Activated CD4-positive, alpha-beta T cell treated with anti-CD3 and anti-CD28 coated beads for 4 hours (primary cell): ENCODE measurements at regions not wholly inside any gene's neighbourhood (a gene's known extent, or its start where the extent isn't known, plus 50 kb on each side); places are given as distances from the start of the nearest gene placed in this dataset.
"Not testable (repeated sequence)": the region's sequence is repeated elsewhere in the genome, so short reads cannot be mapped to it uniquely, and the experiment has no call there.

ENCODE experiments used
- DNase-seq, 2 donors: peaks; one replicate each; pipeline ENCODE4 v3.0.0-alpha.2; 2020

DNA sequence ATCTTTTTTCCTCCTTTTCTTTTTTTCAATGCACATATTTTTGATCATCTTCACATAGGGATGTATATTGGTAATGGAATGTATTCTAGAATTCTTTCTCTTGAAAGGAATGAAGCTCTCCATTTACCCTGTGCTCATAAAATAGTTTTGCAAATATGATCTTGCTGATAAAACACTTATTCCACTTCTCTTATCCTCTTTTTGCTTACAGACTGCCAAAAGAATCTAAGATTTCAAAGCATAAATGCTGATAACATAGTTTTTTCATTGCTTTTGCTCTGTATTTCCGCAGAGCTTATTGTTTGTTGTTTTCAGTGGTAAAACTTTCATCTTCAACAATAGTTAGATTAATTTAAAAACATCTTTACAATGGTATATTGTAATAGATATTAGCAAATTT lies 350.5 kb downstream of the PAX1 start:
- DNase-seq = no peak

DNA sequence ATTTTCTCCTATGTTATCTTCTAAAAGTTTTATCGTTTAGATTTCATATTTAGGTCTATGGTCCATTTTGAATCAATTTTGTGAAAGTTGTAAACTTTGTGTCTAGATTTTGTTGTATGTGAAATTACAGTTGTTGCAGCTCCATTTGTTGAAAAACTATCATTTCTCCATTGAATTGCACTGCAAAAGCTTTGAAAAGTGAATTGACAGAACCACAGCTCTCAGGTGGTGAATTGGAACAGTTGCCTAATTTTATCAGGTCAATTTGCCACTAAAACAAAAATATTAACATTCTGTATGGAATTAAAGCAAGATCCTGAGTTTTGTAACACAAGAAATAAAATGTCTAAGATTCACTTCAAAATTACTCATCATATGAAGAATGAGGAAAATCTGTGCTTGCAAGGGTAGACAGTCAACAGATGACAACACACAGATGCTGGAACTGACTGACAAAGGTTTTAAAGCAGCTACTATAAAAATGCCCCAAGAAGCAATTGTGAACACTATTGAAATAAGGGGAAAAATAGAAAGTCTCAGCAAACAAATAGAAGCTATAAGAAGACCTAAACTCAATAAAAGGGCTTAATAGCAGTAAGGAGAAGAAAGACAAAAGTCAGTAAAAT lies 346.7 kb downstream of the PAX1 start:
- DNase-seq = no peak

DNA sequence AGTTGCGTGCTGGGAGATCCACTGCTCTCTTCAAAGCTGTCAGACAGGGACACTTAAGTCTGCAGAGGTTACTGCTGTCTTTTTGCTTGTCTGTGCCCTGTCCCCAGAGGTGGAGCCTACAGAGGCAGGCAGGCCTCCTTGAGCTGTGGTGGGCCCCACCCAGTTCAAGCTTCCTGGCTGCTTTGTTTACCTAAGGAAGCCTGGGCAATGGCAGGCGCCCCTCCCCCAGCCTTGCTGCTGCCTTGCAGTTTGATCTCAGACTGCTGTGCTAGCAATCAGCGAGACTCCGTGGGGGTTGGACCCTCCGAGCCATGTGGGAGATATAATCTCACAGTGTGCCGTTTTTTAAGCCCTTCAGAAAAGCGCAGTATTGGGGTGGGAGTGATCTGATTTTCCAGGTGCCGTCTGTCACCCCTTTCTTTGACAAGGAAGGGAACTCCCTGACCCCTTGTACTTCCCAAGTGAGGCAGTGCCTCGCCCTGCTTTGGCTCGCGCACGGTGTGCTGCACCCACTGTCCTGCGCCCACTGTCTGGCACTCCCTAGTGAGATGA lies 340.6 kb downstream of the PAX1 start:
- not testable (repeated sequence) for DNase-seq

DNA sequence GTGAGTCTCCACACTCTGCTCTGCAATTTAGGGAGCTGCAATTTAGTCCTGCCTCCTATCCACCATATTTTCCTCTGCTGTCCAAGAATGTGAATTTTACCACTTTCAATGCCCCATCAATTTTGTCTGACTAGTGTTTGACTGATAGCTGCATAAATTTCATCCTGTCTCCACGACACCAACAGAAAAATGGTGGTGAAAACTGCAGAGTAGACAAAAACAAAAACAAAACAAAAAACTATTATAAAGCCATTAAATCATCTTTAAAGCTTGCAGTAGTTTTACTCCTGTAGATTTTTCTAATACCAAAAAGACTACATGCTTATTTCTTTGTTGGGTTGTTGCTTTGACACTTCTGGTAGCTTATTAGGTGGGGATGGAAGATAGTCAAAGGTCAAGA lies 322.0 kb downstream of the PAX1 start:
- DNase-seq = no peak

DNA sequence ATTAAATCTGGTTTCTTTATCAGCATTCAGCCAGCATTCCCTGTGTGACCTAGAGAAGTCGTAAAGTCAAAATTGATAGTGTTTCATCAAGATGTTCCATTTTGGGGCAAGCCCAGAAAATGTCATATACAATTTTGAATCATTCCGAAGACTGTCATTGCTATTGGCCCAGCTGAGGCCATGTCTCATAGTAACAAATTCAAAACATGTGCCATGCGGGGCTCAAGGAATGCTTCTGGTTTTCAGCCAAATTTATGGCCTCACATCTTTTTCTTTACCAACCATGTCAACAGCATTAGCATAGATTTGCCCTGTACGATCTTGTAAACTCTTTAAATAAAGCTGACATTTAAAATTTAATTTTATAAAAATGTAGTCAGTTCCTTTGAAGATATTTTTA lies 314.7 kb downstream of the PAX1 start:
- DNase-seq = no peak

DNA sequence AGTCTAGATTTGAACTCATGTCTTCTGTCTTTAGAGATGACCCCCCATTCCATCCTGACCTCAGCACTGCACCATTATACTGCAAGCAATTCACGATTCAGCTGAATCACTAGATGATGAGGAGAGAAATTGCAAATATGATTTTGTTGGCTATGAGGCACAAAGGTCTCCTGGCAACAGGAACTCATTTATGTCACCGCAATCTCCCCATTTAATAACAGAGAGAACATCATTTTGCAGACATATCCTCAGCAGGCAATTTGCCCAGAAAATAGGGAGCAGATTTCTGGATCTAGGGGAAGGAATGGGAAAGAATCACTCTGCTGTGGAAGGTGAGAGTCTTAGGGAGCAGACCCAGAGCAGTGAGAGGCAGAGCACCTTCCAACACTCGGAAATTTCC lies 303.0 kb downstream of the PAX1 start:
- DNase-seq = no peak

DNA sequence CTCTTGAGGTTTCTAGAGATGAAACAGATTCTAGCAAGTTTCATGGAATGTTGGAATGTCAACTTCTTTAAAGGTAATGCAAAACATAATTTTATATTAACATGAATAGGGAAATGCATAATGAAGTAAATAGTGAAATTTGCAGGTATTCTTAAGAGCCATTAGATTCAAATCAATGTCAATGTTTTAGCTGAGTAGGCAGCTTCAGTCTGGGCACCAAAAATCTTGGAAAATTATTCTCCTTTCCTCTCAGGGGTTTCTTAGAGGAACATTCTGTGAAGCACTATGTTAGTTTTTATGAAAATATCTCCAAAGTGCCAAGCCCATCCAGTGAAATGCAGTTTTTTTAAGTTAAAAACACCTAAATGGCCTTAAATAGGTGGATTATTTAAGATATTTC lies 300.8 kb downstream of the PAX1 start:
- no peak for DNase-seq

DNA sequence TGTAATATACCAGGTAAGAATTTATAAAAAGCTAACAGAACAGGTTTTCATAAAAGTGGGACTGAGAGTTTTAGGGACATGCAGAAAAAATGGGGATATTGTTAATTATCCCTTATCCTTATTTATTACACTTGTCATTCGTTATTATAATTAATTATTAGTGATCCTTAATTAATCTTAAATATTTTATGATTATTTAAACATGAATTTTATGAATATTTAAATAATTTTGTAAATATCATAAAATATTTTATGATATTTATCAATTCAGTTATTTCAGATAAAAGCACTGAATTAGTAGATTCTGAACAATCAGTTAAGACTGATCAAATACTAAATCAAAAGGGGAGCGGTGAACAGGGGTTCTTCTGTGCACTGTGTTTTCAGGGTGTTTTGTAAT lies 300.1 kb downstream of the PAX1 start:
- DNase-seq = no peak

DNA sequence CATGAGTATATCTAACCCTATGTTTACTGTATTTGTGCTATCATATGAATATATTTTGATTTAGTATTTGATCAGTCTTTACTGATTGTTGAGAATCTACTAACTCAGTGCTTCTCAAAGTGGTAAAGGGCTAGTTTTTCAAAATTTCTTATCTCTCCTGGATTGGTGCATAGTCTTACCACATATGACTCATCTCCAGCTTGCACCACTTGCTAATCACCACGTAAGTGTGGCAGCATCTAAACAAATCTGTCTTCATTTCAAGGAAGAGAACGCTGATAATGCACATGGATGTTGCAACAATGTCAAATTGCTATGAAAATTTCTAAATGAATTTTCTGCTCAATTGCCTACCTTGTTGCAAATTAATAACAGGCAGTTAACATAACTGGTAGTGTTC lies 299.5 kb downstream of the PAX1 start:
- DNase-seq = no peak

DNA sequence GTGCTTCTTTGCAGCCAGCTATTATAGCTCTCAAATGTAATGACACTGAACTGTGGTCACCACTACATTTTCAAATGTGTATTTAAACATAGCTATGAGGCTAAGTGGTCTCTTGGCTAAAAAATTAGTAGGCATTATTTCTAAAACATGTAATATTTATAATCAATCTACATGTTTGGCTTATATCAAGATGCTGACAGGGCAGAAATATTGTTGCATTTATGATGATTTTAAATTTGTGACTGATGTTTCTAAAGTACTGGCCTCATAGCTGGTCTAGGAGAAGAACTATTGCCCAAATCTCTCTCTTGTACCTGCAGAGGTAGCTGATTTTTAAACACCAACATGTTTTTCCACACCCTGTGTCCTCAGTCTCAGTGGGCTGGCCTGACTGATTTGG lies 298.2 kb downstream of the PAX1 start:
- no peak for DNase-seq

DNA sequence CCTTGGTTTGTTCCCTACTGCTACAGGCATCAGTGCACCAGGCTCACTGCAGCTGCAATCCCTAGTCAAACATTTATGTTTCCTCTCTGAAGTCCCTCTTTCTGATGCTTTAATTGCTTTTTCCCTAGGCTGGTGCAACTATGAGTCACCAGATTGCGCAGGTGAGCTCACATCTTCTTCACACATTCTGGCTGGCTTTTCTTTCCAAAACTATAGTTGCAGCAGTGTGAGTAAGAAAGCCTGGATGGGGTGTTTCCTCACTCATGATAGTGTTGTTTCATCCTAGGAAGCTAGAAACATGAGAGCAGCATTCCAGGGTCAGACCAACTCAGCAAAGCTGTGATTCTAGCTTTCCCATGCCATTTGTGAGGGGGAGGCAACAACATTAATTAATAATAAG lies 296.4 kb downstream of the PAX1 start:
- DNase-seq = no peak

DNA sequence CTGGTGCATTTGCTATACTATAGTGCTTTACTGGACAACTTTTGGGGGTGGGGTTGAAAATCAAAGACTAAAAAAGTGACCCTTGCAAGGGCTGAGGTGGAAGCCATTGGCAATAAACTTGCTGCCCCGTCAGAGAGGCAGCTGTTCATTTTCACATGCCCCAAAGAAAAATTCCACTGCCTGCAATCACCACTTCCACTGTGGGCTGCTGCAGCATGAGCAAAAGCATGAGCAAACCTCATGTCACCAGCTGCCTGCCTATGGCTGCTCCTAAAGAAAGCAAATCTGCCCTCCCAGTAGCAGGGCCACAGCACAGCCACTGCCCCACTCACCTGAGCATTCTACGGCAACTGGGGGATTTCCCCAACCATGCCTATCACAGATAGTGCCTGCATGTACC lies 290.0 kb downstream of the PAX1 start:
- no peak for DNase-seq

DNA sequence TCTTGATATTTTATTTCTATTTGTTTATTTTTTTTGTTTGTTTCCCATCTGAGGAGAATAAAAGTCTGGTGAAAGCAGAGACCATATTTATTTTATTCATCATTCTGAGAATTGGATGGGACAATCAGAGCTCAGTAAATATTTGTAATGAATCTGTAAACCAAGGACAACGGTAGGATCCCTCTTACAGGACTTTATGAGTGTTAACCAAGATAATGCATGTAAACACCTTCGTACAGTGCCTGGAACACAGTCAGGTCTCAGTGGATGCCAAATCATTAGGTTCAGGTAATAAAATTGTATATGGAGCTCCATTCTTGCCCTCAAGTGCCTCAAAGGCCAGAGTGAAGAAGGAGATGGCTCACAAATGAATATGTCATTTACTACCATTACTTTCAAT lies 288.7 kb downstream of the PAX1 start:
- DNase-seq = no peak

DNA sequence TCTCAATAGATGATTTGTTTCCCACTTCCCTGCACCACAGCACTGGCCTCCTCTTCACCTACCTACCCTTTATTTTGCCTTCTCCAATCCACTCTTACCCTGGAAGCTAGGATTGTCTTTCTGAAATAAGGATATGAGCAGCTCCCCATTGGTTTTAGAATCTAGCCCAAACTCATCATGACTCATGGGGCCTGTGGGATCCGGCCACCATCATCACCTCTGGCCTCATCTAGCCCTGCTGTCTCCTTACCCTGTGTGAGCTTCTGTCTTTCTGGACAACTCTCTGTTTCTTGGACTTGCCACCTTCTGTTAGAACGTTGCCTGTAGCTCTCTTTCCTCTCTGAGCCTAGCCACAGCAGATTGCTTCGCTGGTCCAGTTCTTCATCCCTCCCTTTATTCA lies 277.1 kb downstream of the PAX1 start:
- no peak for DNase-seq

DNA sequence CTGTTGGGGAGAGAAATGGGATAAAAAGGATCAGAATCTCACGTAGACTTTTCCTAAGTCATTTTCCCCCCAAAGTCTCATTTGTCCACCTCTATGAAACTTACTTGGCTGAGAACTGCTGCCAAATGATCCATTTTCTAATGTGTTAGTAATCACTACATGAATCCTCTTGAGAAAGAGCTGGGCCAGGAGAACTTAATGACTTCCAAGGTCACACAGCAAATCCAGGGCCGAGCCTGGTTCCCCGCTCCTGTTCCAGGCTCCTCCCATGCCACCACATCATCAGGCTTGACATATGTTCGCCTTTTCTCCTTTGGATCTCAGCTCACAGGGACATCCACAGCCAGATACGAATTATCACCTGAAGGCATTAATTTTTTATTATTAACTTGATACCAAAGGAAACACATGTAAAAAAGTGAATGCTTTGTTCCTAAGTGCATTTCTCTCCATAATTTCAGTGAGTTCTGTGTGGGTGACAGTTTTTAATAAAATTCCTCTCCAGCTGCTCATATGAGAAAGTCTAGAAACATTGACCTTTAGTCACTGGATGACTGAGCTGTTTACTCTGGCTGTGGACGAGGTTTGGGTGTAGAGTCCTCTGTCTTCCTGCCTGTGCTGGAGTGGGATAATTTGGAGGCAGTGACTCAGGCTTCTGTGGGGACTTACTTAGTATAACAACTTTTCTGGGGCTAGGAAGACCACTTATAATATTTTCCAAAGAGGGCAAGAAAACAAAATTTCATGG lies 276.3 kb downstream of the PAX1 start:
- no peak for DNase-seq

DNA sequence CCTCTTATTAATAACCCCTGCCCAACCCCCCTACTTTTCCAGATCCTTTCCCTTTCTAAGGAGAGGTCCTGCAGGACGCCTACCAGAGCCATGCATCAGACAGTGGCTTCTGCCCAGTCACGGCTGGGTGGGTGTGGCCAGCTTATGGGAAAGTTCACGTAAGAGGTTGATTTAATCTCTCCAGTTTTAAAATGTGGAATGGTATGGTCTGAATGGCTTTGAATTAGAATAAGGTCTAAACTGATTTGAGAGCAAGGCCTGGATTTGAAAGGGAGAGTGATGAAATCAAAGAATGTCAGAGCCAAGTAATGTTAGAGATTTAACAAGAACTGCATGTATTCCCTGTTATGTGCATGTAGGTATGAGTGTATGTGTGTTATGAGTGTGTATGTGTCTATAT lies 275.7 kb downstream of the PAX1 start:
- DNase-seq = no peak

DNA sequence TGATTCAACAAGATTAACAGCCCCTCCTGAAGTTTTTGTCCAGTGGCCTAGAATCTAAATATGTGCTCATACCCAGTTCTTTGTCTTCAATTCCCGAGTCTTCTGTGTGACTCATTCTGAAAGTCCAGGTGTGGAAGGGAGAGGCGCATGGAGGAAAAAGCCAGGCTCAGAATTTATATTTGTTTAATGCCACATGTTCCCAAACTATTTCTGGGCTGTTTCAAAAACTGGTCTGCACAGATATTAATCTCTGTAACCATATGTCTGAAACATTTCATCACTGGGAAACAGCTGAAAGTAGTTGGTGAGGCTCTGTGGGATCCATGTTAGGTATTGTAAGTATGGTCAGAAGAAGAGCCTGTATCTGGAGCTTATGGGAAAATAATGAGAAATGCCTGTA lies 266.0 kb downstream of the PAX1 start:
- no peak for DNase-seq

DNA sequence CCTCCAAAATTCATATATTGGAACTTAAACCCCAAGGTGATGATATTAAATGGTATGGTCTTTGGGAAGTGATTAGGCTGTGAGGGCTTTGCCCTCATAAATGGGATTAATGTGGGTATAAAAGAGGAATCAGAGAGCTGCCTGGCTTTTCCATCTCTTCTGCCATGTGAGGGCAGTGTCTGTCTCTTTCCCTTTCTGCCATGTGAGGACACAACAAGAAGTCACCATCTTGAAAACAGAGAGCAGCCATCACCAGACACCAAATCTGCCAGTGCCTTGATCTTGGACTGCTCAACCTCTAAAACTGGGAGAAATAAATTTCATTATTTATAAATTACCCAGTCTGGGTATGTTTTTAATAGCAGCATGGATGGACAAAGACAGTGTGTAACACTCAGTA lies 263.0 kb downstream of the PAX1 start:
- DNase-seq = no peak

DNA sequence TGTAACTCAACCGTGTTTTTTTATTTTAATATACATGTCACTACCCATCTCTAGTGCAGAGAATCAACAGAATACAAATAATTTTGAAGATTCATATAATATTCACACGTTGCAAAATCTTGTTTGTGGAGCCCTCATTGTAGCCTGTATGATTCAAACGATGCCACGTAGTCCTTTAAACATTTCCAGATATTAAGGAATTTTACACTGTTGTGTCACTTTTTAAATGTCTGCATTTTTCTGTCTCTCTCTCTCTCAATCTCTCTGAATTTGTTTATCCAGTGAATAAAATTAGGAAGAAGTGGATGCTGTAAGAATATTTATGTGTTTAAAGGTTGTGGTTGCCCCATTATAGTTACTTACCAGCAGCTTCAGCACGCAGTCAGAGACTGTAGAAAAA lies 262.0 kb downstream of the PAX1 start:
- no peak for DNase-seq

DNA sequence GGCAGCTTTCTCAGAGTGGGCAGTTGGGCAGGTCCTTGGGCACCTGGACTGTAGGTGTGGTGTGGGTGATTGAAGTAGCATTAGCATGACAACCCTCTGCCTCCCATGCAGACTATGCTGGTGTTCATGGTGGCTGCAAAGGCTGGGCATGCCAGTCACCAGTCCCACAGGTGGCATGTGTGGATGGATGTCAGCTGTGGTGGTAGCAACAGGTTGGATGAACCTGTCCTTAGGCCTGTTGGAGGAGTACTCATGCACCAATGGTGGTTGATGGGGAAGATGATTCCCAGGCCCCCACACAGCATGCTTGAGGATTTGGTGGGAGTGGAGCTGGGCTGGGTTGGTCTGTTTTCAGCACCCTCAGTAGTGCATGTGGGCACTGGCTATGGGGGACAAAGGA lies 251.1 kb downstream of the PAX1 start:
- no peak for DNase-seq

DNA sequence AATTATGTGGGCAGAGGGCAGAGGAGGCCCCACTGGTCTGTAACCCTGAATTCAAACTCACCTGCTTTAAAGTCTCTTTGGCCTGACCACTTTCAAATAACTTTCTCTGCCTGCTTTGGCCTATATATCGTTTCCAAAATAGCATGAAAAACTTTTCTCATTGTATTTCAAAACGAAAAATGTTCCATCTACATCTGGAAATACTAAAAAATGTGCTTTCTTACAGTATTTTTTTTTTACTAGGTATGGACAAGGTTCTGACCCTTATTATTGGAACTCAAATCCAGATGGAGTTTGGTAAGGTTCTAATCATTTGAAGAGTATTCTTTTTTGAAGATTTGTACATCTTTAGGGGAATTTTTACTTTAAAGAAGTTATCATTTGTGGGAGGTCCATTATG lies 241.9 kb downstream of the PAX1 start:
- no peak for DNase-seq

DNA sequence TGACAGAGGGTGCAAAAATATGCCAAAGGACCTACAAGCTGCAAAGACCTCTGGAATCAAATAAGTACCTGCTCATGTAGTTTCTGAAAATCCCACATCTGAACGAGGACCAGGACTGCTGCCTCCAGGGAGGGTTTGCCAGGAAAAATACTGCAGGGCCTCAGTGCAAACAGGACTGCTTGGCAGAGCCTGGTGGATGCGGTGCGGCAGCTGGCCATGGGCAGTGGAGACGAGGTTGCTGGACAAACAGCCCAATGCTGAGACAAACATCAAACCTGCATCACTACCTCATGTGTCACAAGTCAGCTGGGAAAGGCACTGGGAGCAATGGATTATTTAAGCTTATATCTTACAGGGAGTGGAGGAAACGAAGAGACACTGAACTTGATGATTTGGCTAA lies 238.8 kb downstream of the PAX1 start:
- DNase-seq = no peak

DNA sequence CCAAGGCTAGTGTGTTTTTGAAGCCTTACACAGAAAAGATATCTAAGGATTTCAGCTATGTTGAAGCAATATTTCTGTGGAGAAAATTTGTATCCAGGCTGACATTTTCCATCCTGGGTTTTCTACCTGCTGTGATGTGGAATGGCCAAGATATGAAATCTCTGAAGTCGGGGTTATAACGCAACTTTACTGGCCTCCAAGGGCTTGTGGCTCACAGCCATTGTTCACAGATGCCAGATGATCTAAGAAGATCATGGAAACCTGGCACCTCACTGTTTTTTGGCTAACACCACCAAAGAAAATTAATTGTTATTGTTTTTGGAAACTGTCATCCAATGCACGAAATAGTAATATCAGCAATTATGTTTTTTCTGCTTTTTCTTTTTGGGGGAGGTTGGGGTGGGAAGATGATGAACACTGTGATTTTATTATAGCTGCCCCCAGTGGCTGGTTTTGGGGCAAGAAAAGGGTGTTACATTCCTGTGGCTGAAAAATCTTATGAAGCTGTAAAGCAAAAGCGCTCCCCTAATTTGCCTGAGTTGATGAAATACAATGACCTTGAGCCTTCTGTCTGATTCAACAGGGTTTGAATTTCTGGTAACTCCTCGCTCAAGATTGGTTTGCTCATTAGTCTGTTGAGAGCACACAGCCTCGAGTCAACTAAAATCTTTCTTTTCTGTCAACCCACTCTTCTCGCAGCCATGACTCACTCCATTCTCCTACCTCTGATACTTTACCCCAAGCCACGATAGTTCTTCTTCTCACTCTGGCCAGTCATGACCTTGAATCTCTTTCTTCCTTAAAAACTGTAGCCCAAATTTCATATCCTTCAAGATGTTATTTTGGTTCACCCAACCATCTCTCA lies 236.7 kb downstream of the PAX1 start:
- DNase-seq = no peak
